ENCODE measurements at regions not wholly inside any gene's neighbourhood (a gene's known extent, or its start where the extent isn't known, plus 50 kb on each side); places are given as distances from the start of the nearest gene placed in this dataset.

DNA sequence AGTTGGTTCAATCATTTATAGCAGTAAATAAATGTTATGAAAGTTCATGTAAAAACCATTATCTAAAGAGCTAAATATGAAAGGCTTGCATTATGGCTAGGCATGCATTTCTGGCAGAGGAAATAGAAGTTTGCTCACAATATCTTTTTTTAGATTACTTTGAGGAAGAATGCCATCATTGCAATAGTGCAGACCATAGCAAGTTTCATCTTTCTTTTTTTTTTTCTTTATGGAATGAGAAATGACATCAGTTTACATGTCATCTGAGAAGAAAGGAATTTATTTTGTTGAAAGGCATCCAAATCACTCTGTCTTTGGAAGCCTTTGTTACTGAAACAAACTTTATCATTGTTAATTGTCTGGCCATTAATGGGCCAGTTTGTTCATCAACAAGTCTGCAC is 74.5 kb upstream of the NCKAP5 start:
- no peak for TF ChIP-seq POLR2A (IDR thresholded peaks at IDR 0.05)
- TF ChIP-seq CTCF (IDR thresholded peaks at IDR 0.05), result no peak
